ENCODE measurements at regions not wholly inside any gene's neighbourhood (a gene's known extent, or its start where the extent isn't known, plus 50 kb on each side); places are given as distances from the start of the nearest gene placed in this dataset.

DNA sequence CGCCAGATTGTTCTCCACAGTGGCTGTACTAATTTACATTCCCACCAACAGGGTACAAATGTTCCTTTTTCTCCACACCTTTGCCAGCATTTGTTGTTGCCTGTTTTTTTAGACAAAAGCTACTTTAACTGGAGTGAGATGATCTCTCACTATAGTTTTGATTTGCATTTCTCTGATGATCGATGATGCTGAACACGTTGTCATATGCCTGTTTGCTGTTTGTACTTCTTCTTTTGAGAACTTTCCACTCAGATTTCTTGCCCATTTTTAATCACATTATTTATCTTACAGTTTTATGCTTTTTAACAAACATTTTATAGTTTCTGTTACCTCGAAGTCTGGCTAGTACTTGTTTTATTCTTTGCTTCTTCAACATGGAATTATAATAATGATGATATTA, 643.7 kb upstream of the ALCAM start:
- no peaks in the 10 kb centered on the region for H3K79me2 ChIP-seq (ENCODE audit: insufficient read depth, low read length)
- H4K20me1 ChIP-seq (ENCODE audit: insufficient read depth, low read length), result no peaks in the 10 kb centered on the region
- ATAC-seq (ENCODE audit: insufficient read depth, low read depth) (no peak), DNase-seq (no peak)
- no peaks in the 10 kb centered on the region for H3K9me3 ChIP-seq (ENCODE audit: insufficient read depth, low read length, severe bottlenecking)
- H3K9ac ChIP-seq (ENCODE audit: low read depth, low read length), result no peak overlapping the region
- no peak overlapping the region for H3K4me2 ChIP-seq (ENCODE audit: insufficient read depth, low read length)
- TF ChIP-seq, protein P1, sequence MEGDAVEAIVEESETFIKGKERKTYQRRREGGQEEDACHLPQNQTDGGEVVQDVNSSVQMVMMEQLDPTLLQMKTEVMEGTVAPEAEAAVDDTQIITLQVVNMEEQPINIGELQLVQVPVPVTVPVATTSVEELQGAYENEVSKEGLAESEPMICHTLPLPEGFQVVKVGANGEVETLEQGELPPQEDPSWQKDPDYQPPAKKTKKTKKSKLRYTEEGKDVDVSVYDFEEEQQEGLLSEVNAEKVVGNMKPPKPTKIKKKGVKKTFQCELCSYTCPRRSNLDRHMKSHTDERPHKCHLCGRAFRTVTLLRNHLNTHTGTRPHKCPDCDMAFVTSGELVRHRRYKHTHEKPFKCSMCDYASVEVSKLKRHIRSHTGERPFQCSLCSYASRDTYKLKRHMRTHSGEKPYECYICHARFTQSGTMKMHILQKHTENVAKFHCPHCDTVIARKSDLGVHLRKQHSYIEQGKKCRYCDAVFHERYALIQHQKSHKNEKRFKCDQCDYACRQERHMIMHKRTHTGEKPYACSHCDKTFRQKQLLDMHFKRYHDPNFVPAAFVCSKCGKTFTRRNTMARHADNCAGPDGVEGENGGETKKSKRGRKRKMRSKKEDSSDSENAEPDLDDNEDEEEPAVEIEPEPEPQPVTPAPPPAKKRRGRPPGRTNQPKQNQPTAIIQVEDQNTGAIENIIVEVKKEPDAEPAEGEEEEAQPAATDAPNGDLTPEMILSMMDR (IDR thresholded peaks at IDR 0.05; ENCODE audit: borderline replicate concordance, extremely low read depth, low read length, poor library complexity, severe bottlenecking), result no peak
- TF ChIP-seq EZH2 (IDR thresholded peaks at IDR 0.05; ENCODE audit: borderline replicate concordance, low read depth, low read length, severe bottlenecking), result no peak
- H2AFZ ChIP-seq (ENCODE audit: low read depth, low read length), result no peak overlapping the region
- no peak overlapping the region for H3K27ac ChIP-seq (ENCODE audit: low read length)
- H3K36me3 ChIP-seq (ENCODE audit: insufficient read depth, low read length), result no peaks in the 10 kb centered on the region
- no peak overlapping the region for H3K4me3 ChIP-seq (ENCODE audit: low read depth in 1 of 2, low read length in 2 of 2)
- H3K27me3 ChIP-seq (ENCODE audit: insufficient read depth, low read length, poor library complexity), result no peaks in the 10 kb centered on the region
- no peaks in the 10 kb centered on the region for H3K4me1 ChIP-seq (ENCODE audit: insufficient read depth, low read length)

DNA sequence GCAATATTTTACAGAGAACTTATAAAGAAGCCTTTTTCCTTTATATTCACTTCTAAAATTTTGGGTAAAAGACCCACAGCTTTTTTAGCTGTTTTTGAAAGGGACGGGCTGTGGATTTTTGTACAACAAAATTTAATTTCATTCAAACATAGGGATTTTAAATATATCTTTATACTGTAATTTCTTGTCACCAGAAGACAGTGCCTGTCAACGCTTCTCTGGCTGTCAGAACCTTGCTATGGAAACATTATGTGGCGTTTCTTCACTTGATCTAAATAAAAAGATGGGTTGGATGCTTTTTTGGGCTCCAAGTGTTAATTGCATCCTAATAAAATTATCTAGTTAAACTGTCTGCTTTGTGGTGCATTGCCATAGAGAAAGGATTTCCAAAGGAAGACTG, 635.6 kb upstream of the ALCAM start:
- Histone ChIP-seq H3K9me3 (ENCODE audit: insufficient read depth, low read length, severe bottlenecking) (no peaks in the 10 kb centered on the region), H4K20me1 (ENCODE audit: insufficient read depth, low read length) (no peaks in the 10 kb centered on the region), H3K79me2 (ENCODE audit: insufficient read depth, low read length) (no peaks in the 10 kb centered on the region), H3K9ac (ENCODE audit: low read depth, low read length) (no peak overlapping the region), H2AFZ (ENCODE audit: low read depth, low read length) (no peak overlapping the region), H3K4me1 (ENCODE audit: insufficient read depth, low read length) (no peaks in the 10 kb centered on the region), H3K4me2 (ENCODE audit: insufficient read depth, low read length) (no peak overlapping the region), H3K27me3 (ENCODE audit: insufficient read depth, low read length, poor library complexity) (no peaks in the 10 kb centered on the region), H3K36me3 (ENCODE audit: insufficient read depth, low read length) (no peaks in the 10 kb centered on the region), H3K4me3 (ENCODE audit: low read depth in 1 of 2, low read length in 2 of 2) (no peak overlapping the region), H3K27ac (ENCODE audit: low read length) (no peak overlapping the region)
- DNase-seq, result no peak
- TF ChIP-seq, protein P1 (IDR thresholded peaks at IDR 0.05; ENCODE audit: borderline replicate concordance, extremely low read depth, low read length, poor library complexity, severe bottlenecking), result no peak
- no peak for TF ChIP-seq EZH2 (IDR thresholded peaks at IDR 0.05; ENCODE audit: borderline replicate concordance, low read depth, low read length, severe bottlenecking)
- ATAC-seq (ENCODE audit: insufficient read depth, low read depth), result no peak

DNA sequence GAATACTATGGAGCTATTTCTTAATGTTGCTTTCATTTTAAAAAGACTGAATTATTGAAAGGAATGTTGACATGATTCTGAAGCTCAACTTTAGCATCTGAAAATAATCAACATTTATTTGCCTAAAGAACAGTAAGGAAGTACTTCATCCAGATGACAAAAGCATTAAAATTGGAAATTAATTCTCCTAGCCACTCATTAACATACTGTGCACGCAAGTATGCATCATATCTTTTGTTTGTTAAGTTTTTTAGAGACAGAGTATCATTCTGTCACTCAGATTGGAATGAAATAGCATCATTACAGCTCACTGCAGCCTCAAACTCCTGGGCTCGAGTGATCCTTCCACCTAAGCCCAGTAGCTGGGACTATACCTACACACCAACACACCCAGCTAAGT, 632.1 kb upstream of the ALCAM start:
- H3K9me3 ChIP-seq (ENCODE audit: insufficient read depth, low read length, severe bottlenecking), result no peaks in the 10 kb centered on the region
- H3K4me2 ChIP-seq (ENCODE audit: insufficient read depth, low read length), result no peak overlapping the region
- H3K27me3 ChIP-seq (ENCODE audit: insufficient read depth, low read length, poor library complexity), result no peaks in the 10 kb centered on the region
- H2AFZ ChIP-seq (ENCODE audit: low read depth, low read length), result no peak overlapping the region
- no peaks in the 10 kb centered on the region for H3K4me1 ChIP-seq (ENCODE audit: insufficient read depth, low read length)
- no peak overlapping the region for H3K9ac ChIP-seq (ENCODE audit: low read depth, low read length)
- ATAC-seq (ENCODE audit: insufficient read depth, low read depth) (no peak), DNase-seq (no peak)
- no peak overlapping the region for H3K27ac ChIP-seq (ENCODE audit: low read length)
- no peaks in the 10 kb centered on the region for H3K36me3 ChIP-seq (ENCODE audit: insufficient read depth, low read length)
- TF ChIP-seq EZH2 (IDR thresholded peaks at IDR 0.05; ENCODE audit: borderline replicate concordance, low read depth, low read length, severe bottlenecking), result no peak
- TF ChIP-seq, protein P1 (IDR thresholded peaks at IDR 0.05; ENCODE audit: borderline replicate concordance, extremely low read depth, low read length, poor library complexity, severe bottlenecking), result no peak
- H4K20me1 ChIP-seq (ENCODE audit: insufficient read depth, low read length), result no peaks in the 10 kb centered on the region
- H3K4me3 ChIP-seq (ENCODE audit: low read depth in 1 of 2, low read length in 2 of 2), result no peak overlapping the region
- H3K79me2 ChIP-seq (ENCODE audit: insufficient read depth, low read length), result no peaks in the 10 kb centered on the region

DNA sequence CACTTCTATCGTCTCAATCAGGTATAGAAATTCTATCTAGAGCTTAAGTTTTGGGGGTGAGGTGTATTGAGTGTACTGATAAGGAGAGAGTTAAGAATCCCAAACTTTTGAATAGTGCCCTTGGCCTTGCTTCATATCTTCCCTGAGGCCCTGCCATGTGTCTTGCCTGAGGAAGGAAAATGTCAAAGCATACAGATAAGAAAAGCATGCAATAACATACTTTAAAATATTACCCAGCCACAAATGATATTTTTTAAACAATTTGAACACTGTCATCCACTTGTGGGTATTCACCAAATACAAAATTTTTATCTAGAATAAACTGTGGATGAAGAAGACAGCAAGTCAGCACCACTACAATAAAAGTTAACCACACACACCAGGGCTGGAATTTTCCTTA, 631.0 kb upstream of the ALCAM start:
- ATAC-seq (ENCODE audit: insufficient read depth, low read depth) (no peak), DNase-seq (no peak)
- Histone ChIP-seq H3K4me3 (ENCODE audit: low read depth in 1 of 2, low read length in 2 of 2) (no peak overlapping the region), H3K4me2 (ENCODE audit: insufficient read depth, low read length) (no peak overlapping the region), H3K9ac (ENCODE audit: low read depth, low read length) (no peak overlapping the region), H3K9me3 (ENCODE audit: insufficient read depth, low read length, severe bottlenecking) (no peaks in the 10 kb centered on the region), H2AFZ (ENCODE audit: low read depth, low read length) (no peak overlapping the region), H3K27ac (ENCODE audit: low read length) (no peak overlapping the region), H4K20me1 (ENCODE audit: insufficient read depth, low read length) (no peaks in the 10 kb centered on the region), H3K4me1 (ENCODE audit: insufficient read depth, low read length) (no peaks in the 10 kb centered on the region), H3K79me2 (ENCODE audit: insufficient read depth, low read length) (no peaks in the 10 kb centered on the region), H3K36me3 (ENCODE audit: insufficient read depth, low read length) (no peaks in the 10 kb centered on the region), H3K27me3 (ENCODE audit: insufficient read depth, low read length, poor library complexity) (no peaks in the 10 kb centered on the region)
- no peak for TF ChIP-seq EZH2 (IDR thresholded peaks at IDR 0.05; ENCODE audit: borderline replicate concordance, low read depth, low read length, severe bottlenecking)
- TF ChIP-seq, protein P1 (IDR thresholded peaks at IDR 0.05; ENCODE audit: borderline replicate concordance, extremely low read depth, low read length, poor library complexity, severe bottlenecking), result no peak
